VCaP (cell line): ENCODE measurements at regions not wholly inside any gene's neighbourhood (a gene's known extent, or its start where the extent isn't known, plus 50 kb on each side); places are given as distances from the start of the nearest gene placed in this dataset.

ENCODE experiments used
- H3K27ac ChIP-seq: fragments of 450-650 bp; 2 replicates; pipeline ENCODE4 v1.5.1; 2017
- TF ChIP-seq, protein P1 (sequence below): fragments of 450-650 bp; conservative IDR thresholded peaks from 2 replicates; pipeline ENCODE4 v1.5.1; 2017; ENCODE audit warnings: mild to moderate bottlenecking, moderate library complexity

DNA sequence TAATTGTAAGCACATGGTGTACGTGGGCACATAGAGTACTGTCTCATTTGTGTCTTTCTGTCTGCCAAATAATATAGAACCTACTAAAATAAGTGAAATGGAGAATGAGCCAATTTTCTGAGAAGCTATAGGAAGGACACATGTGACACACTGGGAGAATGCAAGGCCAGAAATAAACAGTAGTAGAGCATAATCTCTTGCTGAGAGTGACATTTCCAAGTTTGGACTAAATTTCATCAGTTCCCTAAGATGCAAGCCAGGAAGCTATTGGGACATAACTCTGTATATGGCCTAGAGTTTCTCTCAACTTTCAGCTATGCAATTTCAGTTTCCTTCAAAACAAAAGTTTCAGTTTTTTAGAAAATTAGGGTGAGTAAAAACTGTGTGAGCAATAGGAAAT lies 638.7 kb downstream of the PCDH18 start:
- TF ChIP-seq, protein P1, sequence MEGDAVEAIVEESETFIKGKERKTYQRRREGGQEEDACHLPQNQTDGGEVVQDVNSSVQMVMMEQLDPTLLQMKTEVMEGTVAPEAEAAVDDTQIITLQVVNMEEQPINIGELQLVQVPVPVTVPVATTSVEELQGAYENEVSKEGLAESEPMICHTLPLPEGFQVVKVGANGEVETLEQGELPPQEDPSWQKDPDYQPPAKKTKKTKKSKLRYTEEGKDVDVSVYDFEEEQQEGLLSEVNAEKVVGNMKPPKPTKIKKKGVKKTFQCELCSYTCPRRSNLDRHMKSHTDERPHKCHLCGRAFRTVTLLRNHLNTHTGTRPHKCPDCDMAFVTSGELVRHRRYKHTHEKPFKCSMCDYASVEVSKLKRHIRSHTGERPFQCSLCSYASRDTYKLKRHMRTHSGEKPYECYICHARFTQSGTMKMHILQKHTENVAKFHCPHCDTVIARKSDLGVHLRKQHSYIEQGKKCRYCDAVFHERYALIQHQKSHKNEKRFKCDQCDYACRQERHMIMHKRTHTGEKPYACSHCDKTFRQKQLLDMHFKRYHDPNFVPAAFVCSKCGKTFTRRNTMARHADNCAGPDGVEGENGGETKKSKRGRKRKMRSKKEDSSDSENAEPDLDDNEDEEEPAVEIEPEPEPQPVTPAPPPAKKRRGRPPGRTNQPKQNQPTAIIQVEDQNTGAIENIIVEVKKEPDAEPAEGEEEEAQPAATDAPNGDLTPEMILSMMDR = no peak
- no peak overlapping the region for H3K27ac ChIP-seq

DNA sequence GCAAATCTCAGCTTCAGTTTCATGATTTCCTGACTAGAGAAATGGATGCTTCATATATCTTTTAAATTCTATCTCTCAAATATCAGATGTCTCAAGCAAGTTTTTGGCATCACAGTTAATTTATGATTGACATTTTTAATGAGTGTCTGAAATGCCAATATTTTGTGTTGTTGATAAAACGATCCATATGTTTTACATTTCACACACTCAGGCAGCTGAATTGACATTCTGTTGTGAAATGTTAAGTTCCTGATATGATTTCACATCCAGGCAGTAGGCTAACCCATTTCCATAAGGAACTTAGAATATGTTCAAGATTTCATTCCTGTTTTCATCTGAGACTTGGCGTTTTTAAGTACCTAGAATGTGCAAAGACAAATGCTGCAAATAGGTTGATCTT lies 650.6 kb downstream of the PCDH18 start:
- TF ChIP-seq, protein P1 = no peak
- H3K27ac ChIP-seq = no peak overlapping the region

DNA sequence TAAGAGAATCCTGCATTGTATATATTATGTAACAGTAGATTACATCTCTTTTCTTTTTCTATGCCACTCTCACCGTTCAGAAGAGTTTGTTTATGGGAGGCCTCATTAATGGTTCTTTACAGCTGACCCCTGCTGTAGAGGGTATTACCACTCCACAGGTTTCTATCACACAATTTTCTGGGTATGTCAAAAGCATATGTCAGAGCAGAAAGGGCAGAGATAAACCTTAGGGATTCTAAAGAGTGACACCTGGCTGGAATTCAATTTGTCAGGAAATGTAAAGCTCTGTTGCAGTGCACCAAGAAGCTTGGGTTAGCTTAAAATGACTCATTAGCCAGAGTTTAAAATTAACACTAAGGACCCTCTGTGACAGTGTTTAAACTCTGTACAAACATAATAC lies 658.7 kb downstream of the PCDH18 start:
- TF ChIP-seq, protein P1 = no peak
- H3K27ac ChIP-seq = no peak overlapping the region

DNA sequence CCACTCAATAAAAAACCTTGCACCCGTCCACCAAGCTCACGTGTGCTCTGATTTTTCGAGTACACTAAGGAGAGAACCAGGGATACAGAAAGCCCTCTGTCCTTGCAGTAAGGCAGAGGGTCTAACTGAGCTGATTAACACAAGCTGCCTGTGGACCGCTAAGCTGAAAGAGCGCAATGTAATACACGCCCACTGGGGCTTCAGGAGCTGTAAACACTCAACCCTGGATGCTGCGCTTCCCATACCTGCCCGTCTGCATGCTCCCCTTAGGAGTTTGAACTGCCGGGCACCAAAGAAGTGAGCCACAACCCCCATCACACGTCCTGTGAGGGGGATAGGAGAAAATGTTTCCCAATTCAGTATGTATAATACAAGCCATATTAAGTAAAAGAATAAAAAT lies 664.8 kb downstream of the PCDH18 start:
- H3K27ac ChIP-seq = no peak overlapping the region
- TF ChIP-seq, protein P1 = no peak

DNA sequence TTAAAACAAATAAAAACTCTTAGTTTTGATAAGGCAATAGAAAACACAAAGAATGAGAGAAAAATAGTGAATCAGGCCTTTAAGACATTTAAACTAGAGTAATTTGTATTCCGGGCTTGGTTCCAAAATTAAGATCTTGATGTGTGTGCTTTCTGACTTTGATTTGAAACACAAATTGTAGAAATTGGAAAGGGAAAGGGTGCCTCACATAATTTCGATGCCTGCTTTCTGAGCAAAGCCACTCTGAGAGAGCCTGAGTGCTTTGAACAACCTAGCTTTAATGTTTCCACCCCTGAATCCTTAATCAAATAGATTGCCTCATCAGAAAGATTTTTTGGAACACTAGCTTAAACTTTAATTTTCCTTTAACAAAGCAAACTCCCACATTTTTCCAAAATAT lies 666.8 kb downstream of the PCDH18 start:
- H3K27ac ChIP-seq = no peak overlapping the region
- TF ChIP-seq, protein P1 = no peak

DNA sequence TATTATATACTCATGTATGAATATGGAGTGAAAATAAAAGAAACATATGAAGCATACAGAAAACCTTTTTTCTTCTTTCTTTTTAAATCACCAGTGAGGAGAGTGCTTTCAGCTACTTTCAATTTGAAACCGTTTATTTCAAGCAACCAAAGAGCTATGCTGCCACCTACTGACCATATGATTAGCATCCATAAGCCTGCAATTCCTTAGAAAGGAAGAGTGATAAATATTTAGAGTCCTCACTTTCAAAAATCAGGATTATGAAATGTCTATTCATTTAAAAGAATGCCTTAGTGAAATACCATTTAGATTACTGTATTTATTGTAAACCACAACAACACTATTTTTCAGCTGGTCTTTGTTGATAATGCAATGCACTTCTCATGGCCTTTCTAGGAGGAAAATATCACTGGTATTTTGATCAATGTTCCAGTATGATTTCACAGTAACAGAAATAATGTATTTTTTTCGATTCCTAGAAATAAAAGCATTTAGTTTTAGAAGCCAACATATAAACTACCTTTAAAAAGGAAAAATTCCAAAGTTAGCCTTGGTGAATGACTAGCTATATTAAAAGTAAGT lies 667.6 kb downstream of the PCDH18 start:
- TF ChIP-seq, protein P1 = peak; percentile 83
- no peak overlapping the region for H3K27ac ChIP-seq

DNA sequence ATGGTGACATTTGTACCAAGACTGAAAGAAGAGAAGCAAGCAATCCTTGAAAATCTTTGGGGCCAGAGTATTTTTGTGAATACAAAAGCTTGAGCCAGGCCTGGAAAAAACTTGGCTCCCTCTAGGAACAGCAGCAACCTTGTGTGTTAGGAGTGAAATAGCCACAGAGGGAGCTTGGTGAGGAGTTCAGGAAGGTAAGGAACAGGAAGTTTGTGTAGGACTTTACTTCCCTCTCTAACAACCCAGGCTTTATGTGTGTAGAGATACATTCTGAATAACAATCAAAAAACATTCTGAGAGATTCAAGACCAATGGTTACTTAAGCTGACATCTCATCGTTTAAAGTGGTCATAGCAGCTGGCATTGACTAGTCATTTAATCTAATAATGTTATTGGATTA lies 668.5 kb downstream of the PCDH18 start:
- TF ChIP-seq, protein P1 = no peak
- H3K27ac ChIP-seq = no peak overlapping the region
